Osteoblast (primary cell): ENCODE measurements at regions not wholly inside any gene's neighbourhood (a gene's known extent, or its start where the extent isn't known, plus 50 kb on each side); places are given as distances from the start of the nearest gene placed in this dataset.

Experiments used
- DNase-seq: peaks from one replicate; pipeline ENCODE4 v3.0.0; 2011; ENCODE audit warnings: low spot score, mixed read lengths; ENCODE audit not compliant: insufficient read length; ENCODE audit errors: missing footprints
- H2AFZ ChIP-seq: 2 replicates; pipeline ENCODE4 v1.6.0; 2011; ENCODE audit warnings: mild to moderate bottlenecking, low read length
- H3K27ac ChIP-seq: 2 replicates; pipeline ENCODE4 v1.5.1; 2011; ENCODE audit warnings: mild to moderate bottlenecking, low read depth, low read length, moderate library complexity
- H3K27me3 ChIP-seq: 2 replicates; pipeline ENCODE4 v1.6.0; 2012; ENCODE audit warnings: mild to moderate bottlenecking, control low read depth, inconsistent platforms, low read length, moderate library complexity; ENCODE audit not compliant: insufficient read depth
- H3K36me3 ChIP-seq: 2 replicates; pipeline ENCODE4 v1.5.1; 2011; ENCODE audit warnings: mild to moderate bottlenecking, low read length, control low read depth, moderate library complexity; ENCODE audit not compliant: insufficient read depth
- H3K4me1 ChIP-seq: 2 replicates; pipeline ENCODE4 v1.5.1; 2011; ENCODE audit warnings: mild to moderate bottlenecking, low read length, control low read depth, moderate library complexity; ENCODE audit not compliant: insufficient read depth
- H3K4me2 ChIP-seq: 2 replicates; pipeline ENCODE4 v1.6.0; 2011; ENCODE audit warnings: mild to moderate bottlenecking, low read length; ENCODE audit not compliant: insufficient read depth
- H3K4me3 ChIP-seq: fragments of 200-600 bp; sonication (generic); 3 replicates; pipeline ENCODE4 v1.5.1; 2012; ENCODE audit warnings: mild to moderate bottlenecking, low read length, inconsistent platforms; ENCODE audit not compliant: insufficient read depth
- H3K79me2 ChIP-seq: 2 replicates; pipeline ENCODE4 v1.6.0; 2012; ENCODE audit warnings: mild to moderate bottlenecking, low read length, control low read depth, inconsistent platforms; ENCODE audit not compliant: insufficient read depth
- H3K9me3 ChIP-seq: 2 replicates; pipeline ENCODE4 v1.5.1; 2011; ENCODE audit warnings: low read depth, low read length, control low read depth
- H4K20me1 ChIP-seq: 2 replicates; pipeline ENCODE4 v1.6.0; 2012; ENCODE audit warnings: mild to moderate bottlenecking, low read length, control low read depth; ENCODE audit not compliant: insufficient read depth
- CTCF ChIP-seq: IDR thresholded peaks from 2 replicates; pipeline ENCODE4 v1.5.1; 2011; ENCODE audit warnings: mild to moderate bottlenecking, low read depth, low read length, moderate library complexity; ENCODE audit errors: extremely low read depth

- Histone ChIP-seq H3K27ac (no peak overlapping the region), H3K27me3 (no peaks in the 10 kb centered on the region), H2AFZ (no peak overlapping the region), H4K20me1 (no peaks in the 10 kb centered on the region), H3K36me3 (no peaks in the 10 kb centered on the region), H3K4me1 (peaks cover 14% of the 10 kb centered on the region), H3K9me3 (no peaks in the 10 kb centered on the region), H3K4me2 (no peak overlapping the region), H3K79me2 (no peaks in the 10 kb centered on the region), H3K4me3 (no peak overlapping the region)
- no peak for DNase-seq
- TF ChIP-seq CTCF, result no peak
Observed at GRCh38 chr9:108383796-108384195, 472.0 kb downstream of the ACTL7B start.

DNA sequence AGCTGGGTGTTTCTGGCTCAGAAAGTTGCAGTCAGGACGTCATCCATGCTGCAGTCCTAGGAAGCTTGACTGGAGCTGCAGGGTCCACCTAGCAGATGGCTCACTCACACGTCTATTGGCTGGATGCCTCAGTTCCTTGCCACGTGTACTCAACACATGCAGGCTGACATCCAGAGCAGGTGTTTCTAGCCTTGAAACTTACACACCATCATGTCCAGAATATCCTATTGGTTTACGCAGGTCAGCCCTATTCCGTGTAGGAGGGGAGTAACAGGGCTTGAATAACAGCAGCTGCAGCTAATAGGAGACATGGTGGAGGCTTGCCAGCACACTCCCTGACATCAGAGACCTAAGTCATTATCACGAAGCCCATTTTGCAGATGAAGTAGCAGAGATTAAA, 473.5 kb downstream of the ACTL7B start:
- no peaks in the 10 kb centered on the region for H3K79me2 ChIP-seq
- H3K27ac ChIP-seq, result no peak overlapping the region
- no peak overlapping the region for H3K4me2 ChIP-seq
- H2AFZ ChIP-seq, result no peak overlapping the region
- peaks cover 8% of the 10 kb centered on the region for H3K4me1 ChIP-seq
- no peaks in the 10 kb centered on the region for H3K27me3 ChIP-seq
- H3K9me3 ChIP-seq, result no peaks in the 10 kb centered on the region
- no peak overlapping the region for H3K4me3 ChIP-seq
- DNase-seq, result no peak
- no peak for TF ChIP-seq CTCF
- H3K36me3 ChIP-seq, result no peaks in the 10 kb centered on the region
- no peaks in the 10 kb centered on the region for H4K20me1 ChIP-seq

GRCh38 chr9:108377881-108378280, 477.9 kb downstream of the ACTL7B start:
- Histone ChIP-seq H3K4me1 (no peaks in the 10 kb centered on the region), H3K4me2 (no peak overlapping the region), H3K9me3 (no peaks in the 10 kb centered on the region), H3K36me3 (no peaks in the 10 kb centered on the region), H3K4me3 (no peak overlapping the region), H2AFZ (no peak overlapping the region), H3K27me3 (no peaks in the 10 kb centered on the region), H4K20me1 (no peaks in the 10 kb centered on the region), H3K27ac (no peak overlapping the region), H3K79me2 (no peaks in the 10 kb centered on the region)
- no peak for TF ChIP-seq CTCF
- DNase-seq, result no peak

GRCh38 chr9:108377382-108377781, 478.4 kb downstream of the ACTL7B start:
- no peak for TF ChIP-seq CTCF
- no peak overlapping the region for H2AFZ ChIP-seq
- no peak overlapping the region for H3K27ac ChIP-seq
- H3K36me3 ChIP-seq, result no peaks in the 10 kb centered on the region
- no peaks in the 10 kb centered on the region for H3K4me1 ChIP-seq
- no peak overlapping the region for H3K4me2 ChIP-seq
- no peak overlapping the region for H3K4me3 ChIP-seq
- H4K20me1 ChIP-seq, result no peaks in the 10 kb centered on the region
- DNase-seq, result no peak
- H3K27me3 ChIP-seq, result no peaks in the 10 kb centered on the region
- H3K79me2 ChIP-seq, result no peaks in the 10 kb centered on the region
- H3K9me3 ChIP-seq, result no peaks in the 10 kb centered on the region
